OCI-LY3 (cell line): ENCODE measurements at regions not wholly inside any gene's neighbourhood (a gene's known extent, or its start where the extent isn't known, plus 50 kb on each side); places are given as distances from the start of the nearest gene placed in this dataset.

Experiments used
- EZH2phosphoT487 ChIP-seq: fragments of 200-600 bp; shearing (Covaris generic); IDR thresholded peaks from 2 replicates; pipeline ENCODE4 v1.6.1; 2018; ENCODE audit warnings: antibody characterized with exemption, mixed run types, low read depth
- TF ChIP-seq, protein P1 (sequence below): fragments of 200-600, 300-600 bp; sonication (generic); IDR thresholded peaks from 2 replicates; pipeline ENCODE4 v1.5.1; 2014; ENCODE audit warnings: antibody characterized with exemption, low read length, low read depth

DNA sequence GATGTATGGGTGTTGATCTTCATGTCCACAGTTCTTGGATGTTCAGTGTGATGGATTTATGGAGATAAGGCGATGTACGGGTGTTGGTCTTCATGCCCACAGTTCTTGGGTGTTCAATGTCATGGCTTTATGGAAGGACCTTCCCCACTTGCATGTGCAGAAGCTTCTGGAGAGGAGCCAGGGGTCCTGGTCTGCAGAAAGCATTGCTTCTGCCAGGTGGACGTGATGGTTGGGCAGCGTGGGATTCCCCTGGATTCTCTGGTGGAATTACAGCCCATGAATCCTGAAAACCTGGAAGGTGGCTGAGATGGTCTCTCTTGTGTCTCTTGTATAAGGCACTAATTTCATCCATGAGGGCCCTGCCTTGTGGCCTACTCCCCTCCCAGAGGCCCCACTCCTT, 183.7 kb upstream of the TCERG1L start:
- TF ChIP-seq, protein P1, sequence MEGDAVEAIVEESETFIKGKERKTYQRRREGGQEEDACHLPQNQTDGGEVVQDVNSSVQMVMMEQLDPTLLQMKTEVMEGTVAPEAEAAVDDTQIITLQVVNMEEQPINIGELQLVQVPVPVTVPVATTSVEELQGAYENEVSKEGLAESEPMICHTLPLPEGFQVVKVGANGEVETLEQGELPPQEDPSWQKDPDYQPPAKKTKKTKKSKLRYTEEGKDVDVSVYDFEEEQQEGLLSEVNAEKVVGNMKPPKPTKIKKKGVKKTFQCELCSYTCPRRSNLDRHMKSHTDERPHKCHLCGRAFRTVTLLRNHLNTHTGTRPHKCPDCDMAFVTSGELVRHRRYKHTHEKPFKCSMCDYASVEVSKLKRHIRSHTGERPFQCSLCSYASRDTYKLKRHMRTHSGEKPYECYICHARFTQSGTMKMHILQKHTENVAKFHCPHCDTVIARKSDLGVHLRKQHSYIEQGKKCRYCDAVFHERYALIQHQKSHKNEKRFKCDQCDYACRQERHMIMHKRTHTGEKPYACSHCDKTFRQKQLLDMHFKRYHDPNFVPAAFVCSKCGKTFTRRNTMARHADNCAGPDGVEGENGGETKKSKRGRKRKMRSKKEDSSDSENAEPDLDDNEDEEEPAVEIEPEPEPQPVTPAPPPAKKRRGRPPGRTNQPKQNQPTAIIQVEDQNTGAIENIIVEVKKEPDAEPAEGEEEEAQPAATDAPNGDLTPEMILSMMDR = no peak
- TF ChIP-seq EZH2phosphoT487 = no peak
